GM23248 (cell line): ENCODE measurements at regions not wholly inside any gene's neighbourhood (a gene's known extent, or its start where the extent isn't known, plus 50 kb on each side); places are given as distances from the start of the nearest gene placed in this dataset.

ENCODE experiments used
- DNase-seq: peaks from one replicate; pipeline ENCODE4 v3.0.0-alpha.2; 2015
- H2AFZ ChIP-seq: fragments of 200-600 bp; sonication (generic); 2 replicates; pipeline ENCODE4 v1.6.1; 2016; ENCODE audit warnings: antibody characterized with exemption
- H3F3A ChIP-seq: fragments of 200-600 bp; sonication (generic); 2 replicates; pipeline ENCODE4 v1.6.1; 2016; ENCODE audit warnings: mild to moderate bottlenecking, antibody characterized with exemption, mixed run types; ENCODE audit not compliant: insufficient read depth
- H3K27ac ChIP-seq: fragments of 200-600 bp; sonication (generic); 2 replicates; pipeline ENCODE4 v1.5.1; 2016; ENCODE audit warnings: mild to moderate bottlenecking
- H3K27me3 ChIP-seq: fragments of 200-600 bp; sonication (generic); replicated peaks from 2 replicates; pipeline ENCODE4 v1.6.1; 2016; ENCODE audit warnings: mild to moderate bottlenecking; ENCODE audit not compliant: insufficient read depth
- H3K36me3 ChIP-seq: fragments of 200-600 bp; sonication (generic); 2 replicates; pipeline ENCODE4 v1.6.1; 2016; ENCODE audit warnings: low read depth, mild to moderate bottlenecking
- H3K4me1 ChIP-seq: fragments of 200-600 bp; sonication (generic); 2 replicates; pipeline ENCODE4 v1.6.1; 2016; ENCODE audit warnings: mild to moderate bottlenecking; ENCODE audit not compliant: insufficient read depth
- H3K4me2 ChIP-seq: fragments of 200-600 bp; sonication (generic); one replicate; pipeline ENCODE4 v1.6.1; 2016; ENCODE audit warnings: mild to moderate bottlenecking; ENCODE audit not compliant: unreplicated experiment
- H3K4me3 ChIP-seq: fragments of 200-600 bp; sonication (generic); 2 replicates; pipeline ENCODE4 v1.5.1; 2016; ENCODE audit warnings: mild to moderate bottlenecking
- H3K79me2 ChIP-seq: fragments of 200-600 bp; sonication (generic); 2 replicates; pipeline ENCODE4 v1.6.1; 2016; ENCODE audit warnings: mild to moderate bottlenecking; ENCODE audit not compliant: insufficient read depth
- H3K9ac ChIP-seq: fragments of 200-600 bp; sonication (generic); 2 replicates; pipeline ENCODE4 v1.6.1; 2016; ENCODE audit warnings: mild to moderate bottlenecking
- H3K9me2 ChIP-seq: fragments of 200-600 bp; sonication (generic); 2 replicates; pipeline ENCODE4 v1.6.1; 2016; ENCODE audit warnings: mixed run types, mild to moderate bottlenecking, moderate library complexity; ENCODE audit not compliant: insufficient read depth
- H3K9me3 ChIP-seq: fragments of 200-600 bp; sonication (generic); one replicate; pipeline ENCODE4 v1.6.1; 2017; ENCODE audit warnings: low read depth
- H4K20me1 ChIP-seq: fragments of 200-600 bp; sonication (generic); 2 replicates; pipeline ENCODE4 v1.6.0; 2016; ENCODE audit not compliant: insufficient read depth
- EZH2 ChIP-seq: fragments of 200-600 bp; sonication (generic); IDR thresholded peaks from 2 replicates; pipeline ENCODE4 v1.6.1; 2018; ENCODE audit warnings: antibody characterized with exemption, mild to moderate bottlenecking; ENCODE audit not compliant: insufficient read depth, poor library complexity, severe bottlenecking
- EZH2phosphoT487 ChIP-seq: fragments of 200-600 bp; sonication (generic); IDR thresholded peaks from 2 replicates; pipeline ENCODE4 v1.6.1; 2018; ENCODE audit warnings: antibody characterized with exemption, moderate library complexity, mild to moderate bottlenecking, low read depth; ENCODE audit not compliant: insufficient read depth
- WGBS, 2 experiments: methylation state at CpG; one replicate each; pipeline ENCODE4 v1.1.6; 2015 to 2017; ENCODE audit warnings: low lambda C conversion rate in 2 of 2, low coverage in 1 of 2; ENCODE audit errors: missing lambda C conversion rate in 2 of 2; 5-methylcytosine and 5-hydroxymethylcytosine counted together
- in situ Hi-C: fragments of 300-500 bp; cut with MboI; formaldehyde crosslinking; loops from 2 replicates; pipeline ENCODE4 v1.15.0; 2020

GRCh38 chr6:56863366-56863765, 91.5 kb upstream of the BEND6 start:
- Histone ChIP-seq H3K27me3 (no peaks in the 10 kb centered on the region), H3K4me2 (peak overlapping the region; percentile 51), H3K4me3 (peak overlapping the region; percentile 38), H2AFZ (no peak overlapping the region), H3K79me2 (peaks cover 86% of the 10 kb centered on the region), H4K20me1 (no peaks in the 10 kb centered on the region), H3K9ac (peak overlapping the region; percentile 40; the same call in 1 of the 2 replicates), H3K9me2 (no peaks in the 10 kb centered on the region), H3K4me1 (peaks cover 70% of the 10 kb centered on the region), H3F3A (peaks cover 43% of the 10 kb centered on the region), H3K9me3 (no peaks in the 10 kb centered on the region), H3K36me3 (no peaks in the 10 kb centered on the region), H3K27ac (peak overlapping the region; percentile 77)
- in situ Hi-C loops = no loop called here
- TF ChIP-seq EZH2phosphoT487 = no peak
- no peak for TF ChIP-seq EZH2
- DNase-seq = peak; percentile 74
- WGBS, 2 experiments = 0% methylated on average over 1 of the region's 1 CpG

DNA sequence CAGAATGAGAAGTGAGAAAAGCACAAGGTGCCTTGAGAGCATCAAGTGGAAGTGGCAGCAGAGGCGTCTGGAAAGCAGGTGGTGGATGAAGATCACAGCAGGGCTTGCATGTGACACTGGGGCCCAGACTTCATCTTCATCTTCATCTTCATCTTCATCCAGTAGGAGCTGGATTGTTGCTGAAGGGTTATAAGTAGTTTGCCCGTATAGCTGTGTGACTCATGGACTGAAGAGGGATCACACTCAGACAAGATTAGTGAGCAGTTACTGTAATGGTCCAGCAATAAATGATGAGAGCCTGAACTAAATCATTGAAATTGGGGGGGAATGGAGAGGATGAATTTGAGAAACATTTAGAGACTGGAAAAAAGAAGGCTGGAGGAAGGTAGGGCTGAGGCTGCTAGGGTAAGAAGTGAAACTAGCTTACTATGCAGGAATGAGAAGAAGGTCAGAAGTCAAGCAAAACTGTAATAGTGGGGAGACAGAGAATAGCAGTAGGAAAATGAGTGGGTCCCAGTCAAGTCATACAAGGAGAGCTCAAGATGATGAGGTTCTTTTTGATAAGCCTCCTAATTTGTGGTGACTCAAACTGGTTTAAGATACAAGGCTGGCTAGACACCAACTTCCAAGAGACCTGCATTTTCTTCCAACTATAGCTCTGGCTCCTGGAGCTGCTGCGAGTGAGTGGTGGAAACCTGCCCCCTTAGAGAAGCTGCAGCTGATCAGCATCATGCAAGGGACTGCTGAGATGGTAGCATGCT, 92.3 kb upstream of the BEND6 start:
- Histone ChIP-seq H3K79me2 (peaks cover 87% of the 10 kb centered on the region), H2AFZ (no peak overlapping the region), H3K4me2 (peak overlapping the region; percentile 51), H3K9me3 (no peaks in the 10 kb centered on the region), H3K27ac (peak overlapping the region; percentile 77), H3K9me2 (no peaks in the 10 kb centered on the region), H3K27me3 (no peaks in the 10 kb centered on the region), H4K20me1 (no peaks in the 10 kb centered on the region), H3K36me3 (no peaks in the 10 kb centered on the region), H3K9ac (no peak overlapping the region), H3K4me3 (peak overlapping the region; percentile 26), H3K4me1 (peaks cover 63% of the 10 kb centered on the region), H3F3A (peaks cover 38% of the 10 kb centered on the region)
- WGBS, 2 experiments = 64% methylated on average over 3 of the region's 3 CpGs
- TF ChIP-seq EZH2 (no peak), EZH2phosphoT487 (no peak)
- in situ Hi-C loops = no loop called here
- DNase-seq = peak; percentile 73

- Histone ChIP-seq H4K20me1 (no peaks in the 10 kb centered on the region), H3K27me3 (no peaks in the 10 kb centered on the region), H3K4me1 (peaks cover 49% of the 10 kb centered on the region), H3K27ac (no peak overlapping the region), H3F3A (peaks cover 34% of the 10 kb centered on the region), H3K36me3 (no peaks in the 10 kb centered on the region), H3K4me3 (no peak overlapping the region), H3K9me3 (no peaks in the 10 kb centered on the region), H2AFZ (no peak overlapping the region), H3K4me2 (peak overlapping the region; percentile 3), H3K79me2 (peaks cover 87% of the 10 kb centered on the region), H3K9ac (no peak overlapping the region), H3K9me2 (no peaks in the 10 kb centered on the region)
- in situ Hi-C loops = no loop called here
- peak; percentile 72 for DNase-seq
- 25% methylated on average over 4 of the region's 4 CpGs for WGBS, 2 experiments
- no peak for TF ChIP-seq EZH2phosphoT487
- no peak for TF ChIP-seq EZH2
Measured at GRCh38 chr6:56860475-56860874, 94.4 kb upstream of the BEND6 start.

- no peaks in the 10 kb centered on the region for H3K9me2 ChIP-seq
- no peaks in the 10 kb centered on the region for H3K36me3 ChIP-seq
- TF ChIP-seq EZH2 = no peak
- TF ChIP-seq EZH2phosphoT487 = no peak
- WGBS, 2 experiments = 90 to 95% methylated on average over 4 of the region's 4 CpGs
- no peaks in the 10 kb centered on the region for H3K9me3 ChIP-seq
- H3K4me1 ChIP-seq = peaks cover 22% of the 10 kb centered on the region
- no peak overlapping the region for H3K27ac ChIP-seq
- H3F3A ChIP-seq = peaks cover 23% of the 10 kb centered on the region
- in situ Hi-C loops = no loop called here
- H2AFZ ChIP-seq = no peak overlapping the region
- no peaks in the 10 kb centered on the region for H4K20me1 ChIP-seq
- no peak overlapping the region for H3K4me2 ChIP-seq
- H3K4me3 ChIP-seq = no peak overlapping the region
- peaks cover 96% of the 10 kb centered on the region for H3K79me2 ChIP-seq
- H3K27me3 ChIP-seq = no peaks in the 10 kb centered on the region
- DNase-seq = no peak
- no peak overlapping the region for H3K9ac ChIP-seq
Measured at GRCh38 chr6:56856036-56856580, 98.8 kb upstream of the BEND6 start.
